Activated CD4-positive, alpha-beta T cell treated with anti-CD3 and anti-CD28 coated beads for 36 hours (primary cell): ENCODE measurements at regions not wholly inside any gene's neighbourhood (a gene's known extent, or its start where the extent isn't known, plus 50 kb on each side); places are given as distances from the start of the nearest gene placed in this dataset.

Experiments used
- ATAC-seq: fragments of 200-7000 bp; cut with Tn5 transposase; one replicate; pipeline ENCODE4 v1.10.0; 2021; ENCODE audit warnings: mild to moderate bottlenecking, moderate library complexity
- CTCF ChIA-PET: fragments of 350-600 bp; sonication (Branson Sonifier 250); formaldehyde crosslinking; loops from one replicate; lab custom pipeline; 2021; ENCODE audit warnings: antibody characterized with exemption; lab: Charles Lee
- POLR2A ChIA-PET: fragments of 350-600 bp; sonication (Branson Sonifier 250); formaldehyde crosslinking; loops from one replicate; lab custom pipeline; 2021; ENCODE audit warnings: antibody characterized with exemption, inconsistent platforms; lab: Charles Lee
- DNase-seq: peaks from one replicate; pipeline ENCODE4 v3.0.0-alpha.2; 2020
- H3K27ac Mint-ChIP-seq: one replicate; pipeline ENCODE4 v1.8.0; 2021; ENCODE audit warnings: mixed read lengths
- H3K27me3 Mint-ChIP-seq: one replicate; pipeline ENCODE4 v1.8.0; 2021; ENCODE audit warnings: mixed read lengths
- H3K36me3 Mint-ChIP-seq: one replicate; pipeline ENCODE4 v1.8.0; 2021; ENCODE audit warnings: low read depth, mixed read lengths
- H3K4me1 Mint-ChIP-seq: one replicate; pipeline ENCODE4 v1.8.0; 2021; ENCODE audit warnings: mixed read lengths
- H3K4me3 Mint-ChIP-seq: one replicate; pipeline ENCODE4 v1.8.0; 2021; ENCODE audit warnings: mild to moderate bottlenecking, moderate library complexity, mixed read lengths
- H3K9me3 Mint-ChIP-seq: one replicate; pipeline ENCODE4 v1.8.0; 2021; ENCODE audit warnings: low read depth, mixed read lengths
- intact Hi-C, 2 experiments: fragments of 100-400 bp; cut with DNase I in 1 of 2; cut with micrococcal nuclease in 1 of 2; formaldehyde crosslinking; loops; one replicate each; pipeline versions ENCODE4 v1.14.2 to v1.15.1; 2022 to 2024; cut with DNase I, micrococcal nuclease

DNA sequence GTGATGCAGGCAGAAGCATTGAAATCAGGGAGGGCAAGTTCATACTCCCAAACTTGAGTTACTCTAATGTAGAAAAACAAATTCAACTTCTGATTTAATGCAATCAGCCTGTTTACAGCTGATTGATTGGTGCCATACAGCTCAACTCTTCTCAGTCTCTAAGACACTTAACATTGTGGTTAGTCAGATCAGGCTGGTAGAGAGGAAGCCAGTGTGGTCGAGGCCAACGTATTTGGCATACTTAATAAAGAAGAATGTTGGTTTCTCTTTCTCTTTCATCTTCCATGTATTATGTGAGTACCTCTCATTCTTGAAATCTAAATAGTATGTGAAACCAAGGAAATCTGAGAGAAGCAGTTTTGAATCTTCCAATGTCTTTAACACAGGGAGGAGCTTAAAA is 255.0 kb upstream of the SLITRK1 start:
- ChIA-PET CTCF (interaction anchor here (0.6 kb wide), 1 partner anchor 159 kb away, joined by 3 read pairs; no protein-coding TSS in a partner anchor), POLR2A (interaction anchor here (0.5 to 0.6 kb wide), 2 partner anchors 98 to 104 kb away, joined by 3 to 5 read pairs; no protein-coding TSS in a partner anchor)
- DNase-seq (peak; percentile 74), ATAC-seq (peak; percentile 99)
- H3K27me3 Mint-ChIP-seq: no peaks in the 10 kb centered on the region
- H3K27ac Mint-ChIP-seq: peak overlapping the region; percentile 1
- H3K9me3 Mint-ChIP-seq: no peaks in the 10 kb centered on the region
- H3K4me1 Mint-ChIP-seq: peaks cover 18% of the 10 kb centered on the region
- intact Hi-C loops: loop anchor here in 1 of 2 experiments (5.0 kb wide), 1 partner anchor 260 kb away; no protein-coding TSS in a partner anchor
- H3K4me3 Mint-ChIP-seq: no peak overlapping the region
- H3K36me3 Mint-ChIP-seq: no peaks in the 10 kb centered on the region

DNA sequence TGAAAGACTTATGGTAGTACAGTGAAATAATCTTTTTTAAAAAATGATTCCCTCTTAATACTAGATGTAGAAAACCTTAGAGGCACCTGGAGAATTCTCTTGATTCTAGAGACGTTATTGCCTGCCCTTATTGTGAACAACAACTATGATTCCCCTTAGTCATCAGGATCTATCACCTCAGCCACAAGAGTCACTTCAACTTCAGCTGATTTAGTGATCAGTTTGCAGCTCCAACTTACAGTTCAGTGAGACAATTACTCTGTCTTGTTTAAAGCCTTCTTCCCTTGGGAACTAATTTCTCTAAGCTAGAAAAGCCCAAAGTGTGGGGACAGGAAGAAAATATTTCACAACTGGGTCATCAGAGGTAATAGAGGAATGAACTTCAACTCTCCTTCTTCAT is 254.3 kb upstream of the SLITRK1 start:
- peak; percentile 54 for ATAC-seq

DNA sequence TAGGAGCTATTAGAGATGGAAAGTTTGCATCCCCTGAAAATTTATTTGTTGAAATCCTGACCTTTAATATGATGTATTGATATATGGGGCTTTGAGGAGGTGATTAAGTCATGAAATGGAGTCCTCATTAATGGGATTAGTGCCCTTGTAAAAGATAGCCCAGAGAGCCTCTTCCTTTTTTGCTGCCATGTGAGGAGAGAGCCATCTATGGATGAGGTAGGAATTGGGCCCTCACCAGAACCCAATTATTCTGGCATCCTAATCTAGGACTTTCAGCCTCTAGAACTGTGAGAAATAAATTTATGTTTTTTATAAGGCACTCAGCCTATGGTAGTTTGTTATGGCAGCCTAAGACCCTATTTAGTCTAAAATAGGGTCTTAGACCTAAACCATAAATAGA is 250.2 kb upstream of the SLITRK1 start:
- H3K4me3 Mint-ChIP-seq: no peak overlapping the region
- ChIA-PET POLR2A (no interaction called here), CTCF (no interaction called here)
- H3K36me3 Mint-ChIP-seq: no peaks in the 10 kb centered on the region
- intact Hi-C loops: no loop called here
- peaks cover 15% of the 10 kb centered on the region for H3K4me1 Mint-ChIP-seq
- ATAC-seq (no peak), DNase-seq (no peak)
- no peak overlapping the region for H3K27ac Mint-ChIP-seq
- H3K9me3 Mint-ChIP-seq: no peaks in the 10 kb centered on the region
- no peaks in the 10 kb centered on the region for H3K27me3 Mint-ChIP-seq

More for the DNA sequence above, 254.3 kb upstream of the SLITRK1 start:
- intact Hi-C loops: loop anchor here in 1 of 2 experiments (5.0 kb wide), 1 partner anchor 259 kb away; no protein-coding TSS in a partner anchor
- H3K27me3 Mint-ChIP-seq: no peaks in the 10 kb centered on the region
- ChIA-PET POLR2A (no interaction called here), CTCF (no interaction called here)
- no peak for DNase-seq
- no peaks in the 10 kb centered on the region for H3K9me3 Mint-ChIP-seq
- H3K4me1 Mint-ChIP-seq: peaks cover 18% of the 10 kb centered on the region
- no peaks in the 10 kb centered on the region for H3K36me3 Mint-ChIP-seq
- no peak overlapping the region for H3K27ac Mint-ChIP-seq
- H3K4me3 Mint-ChIP-seq: no peak overlapping the region

DNA sequence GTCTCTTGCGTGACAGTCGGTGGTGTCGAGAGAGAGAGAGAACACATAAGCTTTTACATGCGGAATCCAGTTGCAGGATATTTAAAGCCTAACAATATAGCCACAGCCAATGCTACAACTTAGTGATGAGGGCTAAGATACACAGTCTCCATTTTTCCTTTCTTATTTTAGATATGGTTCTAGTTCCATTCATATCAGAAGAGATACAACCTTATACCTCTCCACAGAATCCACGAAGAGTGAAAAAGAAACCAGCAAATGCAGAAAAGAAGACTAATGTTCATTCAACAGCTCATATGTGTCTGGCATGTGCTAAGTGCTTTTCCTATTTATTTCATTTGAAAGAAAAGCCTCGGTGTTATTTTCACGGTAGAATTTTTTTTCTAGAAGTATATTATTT is 249.0 kb upstream of the SLITRK1 start:
- H3K4me1 Mint-ChIP-seq: peaks cover 4% of the 10 kb centered on the region
- no peaks in the 10 kb centered on the region for H3K27me3 Mint-ChIP-seq
- intact Hi-C loops: no loop called here
- H3K9me3 Mint-ChIP-seq: no peaks in the 10 kb centered on the region
- ATAC-seq (peak; percentile 39), DNase-seq (no peak)
- POLR2A ChIA-PET: no interaction called here
- no peak overlapping the region for H3K27ac Mint-ChIP-seq
- no peak overlapping the region for H3K4me3 Mint-ChIP-seq
- CTCF ChIA-PET: no interaction called here
- H3K36me3 Mint-ChIP-seq: no peaks in the 10 kb centered on the region

DNA sequence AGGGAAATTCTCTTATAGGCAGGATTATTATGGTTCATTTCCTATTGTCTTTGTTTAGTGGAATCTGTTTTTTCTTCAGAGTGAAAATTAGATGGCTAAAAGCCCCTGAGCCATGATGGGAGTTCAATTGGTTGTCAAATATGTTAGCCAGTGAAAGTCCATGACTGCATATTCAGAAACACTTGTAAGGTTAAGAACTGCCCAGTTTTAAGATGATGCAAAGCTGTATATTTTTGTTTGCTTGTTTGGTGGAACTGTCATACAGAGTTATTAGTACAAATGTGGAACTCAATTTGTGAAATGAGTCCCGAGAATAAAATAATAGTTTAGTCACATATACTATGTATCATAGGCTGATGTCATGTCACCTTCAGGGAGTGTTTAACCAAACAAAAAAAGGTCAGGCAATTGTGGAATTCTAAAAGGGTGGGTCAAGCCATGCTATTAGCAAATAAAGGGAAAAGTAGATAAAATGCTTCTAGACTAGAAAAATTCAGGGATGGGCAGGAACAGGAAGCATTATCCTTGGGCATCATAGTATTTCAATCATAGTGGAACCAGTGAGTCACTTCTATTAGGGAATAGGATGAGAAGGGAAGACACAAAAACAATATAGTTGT is 248.3 kb upstream of the SLITRK1 start:
- Mint-ChIP-seq H3K4me1 (no peaks in the 10 kb centered on the region), H3K4me3 (no peak overlapping the region), H3K27ac (no peak overlapping the region), H3K36me3 (no peaks in the 10 kb centered on the region), H3K9me3 (no peaks in the 10 kb centered on the region), H3K27me3 (no peaks in the 10 kb centered on the region)
- ChIA-PET CTCF (no interaction called here), POLR2A (no interaction called here)
- DNase-seq (no peak), ATAC-seq (no peak)
- intact Hi-C loops: no loop called here

DNA sequence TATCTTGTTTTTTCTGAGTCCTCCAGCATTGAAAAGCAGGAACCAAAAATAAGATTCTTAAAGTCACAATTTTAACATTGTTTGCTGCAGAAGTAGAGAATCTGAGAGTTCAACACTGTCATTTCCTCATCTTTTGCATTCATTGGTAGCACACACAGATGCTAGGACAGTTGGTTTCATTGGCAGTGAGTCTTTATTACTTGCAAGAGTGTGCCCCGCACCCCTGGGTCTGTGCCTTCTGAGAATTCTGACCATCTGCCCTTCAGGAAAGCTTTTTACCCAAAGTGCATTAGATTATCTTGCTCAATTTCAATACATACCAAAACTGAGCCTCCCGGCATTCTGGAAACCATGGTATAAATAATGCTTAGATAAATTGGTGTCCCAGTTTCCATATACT is 247.7 kb upstream of the SLITRK1 start:
- DNase-seq (no peak), ATAC-seq (no peak)
- H3K9me3 Mint-ChIP-seq: no peaks in the 10 kb centered on the region
- no peaks in the 10 kb centered on the region for H3K4me1 Mint-ChIP-seq
- intact Hi-C loops: no loop called here
- CTCF ChIA-PET: interaction anchor here (1.2 kb wide), 1 partner anchor 10 kb away, joined by 3 read pairs; no protein-coding TSS in a partner anchor
- no peak overlapping the region for H3K27ac Mint-ChIP-seq
- H3K27me3 Mint-ChIP-seq: no peaks in the 10 kb centered on the region
- no peaks in the 10 kb centered on the region for H3K36me3 Mint-ChIP-seq
- POLR2A ChIA-PET: no interaction called here
- no peak overlapping the region for H3K4me3 Mint-ChIP-seq

- Mint-ChIP-seq H3K4me1 (no peaks in the 10 kb centered on the region), H3K27ac (no peak overlapping the region), H3K36me3 (no peaks in the 10 kb centered on the region), H3K9me3 (no peaks in the 10 kb centered on the region), H3K27me3 (no peaks in the 10 kb centered on the region), H3K4me3 (no peak overlapping the region)
- ChIA-PET CTCF (no interaction called here), POLR2A (no interaction called here)
- intact Hi-C loops: no loop called here
- DNase-seq (no peak), ATAC-seq (no peak)
These were observed 245.4 kb upstream of the SLITRK1 start for GRCh38 chr13:84127597-84128128.

GRCh38 chr13:84126671-84127171 is 244.4 kb upstream of the SLITRK1 start:
- no peak overlapping the region for H3K4me3 Mint-ChIP-seq
- no peak overlapping the region for H3K27ac Mint-ChIP-seq
- CTCF ChIA-PET: no interaction called here
- POLR2A ChIA-PET: no interaction called here
- DNase-seq: peak; percentile 12
- H3K4me1 Mint-ChIP-seq: no peaks in the 10 kb centered on the region
- intact Hi-C loops: no loop called here
- no peaks in the 10 kb centered on the region for H3K9me3 Mint-ChIP-seq
- ATAC-seq: peak; percentile 60
- no peaks in the 10 kb centered on the region for H3K27me3 Mint-ChIP-seq
- no peaks in the 10 kb centered on the region for H3K36me3 Mint-ChIP-seq

GRCh38 chr13:84121456-84121855 is 239.2 kb upstream of the SLITRK1 start:
- Mint-ChIP-seq H3K9me3 (no peaks in the 10 kb centered on the region), H3K4me3 (no peak overlapping the region), H3K27me3 (no peaks in the 10 kb centered on the region), H3K36me3 (no peaks in the 10 kb centered on the region), H3K27ac (no peak overlapping the region), H3K4me1 (no peaks in the 10 kb centered on the region)
- intact Hi-C loops: no loop called here
- ChIA-PET CTCF (no interaction called here), POLR2A (no interaction called here)
- no peak for DNase-seq
- ATAC-seq: no peak

DNA sequence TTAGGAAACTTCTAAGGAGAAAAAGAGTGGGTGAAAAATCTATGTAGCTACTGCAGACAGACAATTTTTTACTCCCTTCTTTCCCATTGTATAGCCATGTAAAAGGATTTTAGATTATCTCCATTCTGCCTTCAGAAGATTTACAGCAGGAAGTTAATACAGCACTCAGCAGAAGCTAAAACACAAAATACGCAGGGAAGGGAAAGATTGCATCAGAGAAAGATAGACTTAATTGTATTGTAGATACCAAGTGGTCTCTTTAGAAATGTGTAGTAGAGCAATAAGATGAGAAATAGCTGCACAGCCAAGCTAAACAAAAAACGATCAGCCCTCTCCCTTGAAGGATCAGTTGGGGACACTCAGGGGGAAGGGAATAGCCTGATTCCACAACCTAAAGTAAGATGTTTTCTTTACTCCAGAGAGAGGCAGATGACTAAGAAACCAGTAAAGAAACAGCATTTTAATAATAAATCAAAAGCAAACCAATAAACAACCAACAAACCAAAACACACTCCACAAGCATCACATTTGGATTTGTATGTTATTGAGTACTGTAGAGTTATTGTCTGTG is 236.7 kb upstream of the SLITRK1 start:
- no peak overlapping the region for H3K27ac Mint-ChIP-seq
- intact Hi-C loops: no loop called here
- H3K4me3 Mint-ChIP-seq: no peak overlapping the region
- no peaks in the 10 kb centered on the region for H3K27me3 Mint-ChIP-seq
- H3K4me1 Mint-ChIP-seq: no peaks in the 10 kb centered on the region
- CTCF ChIA-PET: no interaction called here
- no peaks in the 10 kb centered on the region for H3K9me3 Mint-ChIP-seq
- POLR2A ChIA-PET: no interaction called here
- no peaks in the 10 kb centered on the region for H3K36me3 Mint-ChIP-seq
- DNase-seq (no peak), ATAC-seq (no peak)

DNA sequence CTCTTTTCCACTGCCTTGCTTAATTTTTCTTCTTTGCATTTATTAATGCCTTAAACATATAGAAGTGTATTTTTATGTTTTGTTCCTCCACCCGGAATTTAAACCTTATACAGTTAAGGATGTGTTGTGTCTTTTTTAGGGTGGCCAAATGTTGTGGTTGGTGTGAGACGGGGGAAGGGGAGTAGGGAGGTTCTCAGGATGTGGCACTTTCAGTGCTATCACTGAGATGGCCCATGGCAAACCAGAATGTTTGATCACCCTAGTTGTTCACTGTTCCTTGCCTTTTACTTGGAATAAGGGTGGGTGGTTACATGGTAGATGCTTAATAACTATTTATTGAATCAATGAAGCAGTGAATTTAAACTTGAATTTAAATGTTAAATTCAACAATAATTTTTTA is 216.0 kb upstream of the SLITRK1 start:
- H3K4me1 Mint-ChIP-seq: no peaks in the 10 kb centered on the region
- ChIA-PET POLR2A (no interaction called here), CTCF (no interaction called here)
- H3K4me3 Mint-ChIP-seq: no peak overlapping the region
- intact Hi-C loops: no loop called here
- ATAC-seq (no peak), DNase-seq (no peak)
- no peaks in the 10 kb centered on the region for H3K36me3 Mint-ChIP-seq
- H3K9me3 Mint-ChIP-seq: no peaks in the 10 kb centered on the region
- no peak overlapping the region for H3K27ac Mint-ChIP-seq
- no peaks in the 10 kb centered on the region for H3K27me3 Mint-ChIP-seq

GRCh38 chr13:84097148-84097547 is 214.9 kb upstream of the SLITRK1 start:
- no peaks in the 10 kb centered on the region for H3K27me3 Mint-ChIP-seq
- ATAC-seq: no peak
- no peaks in the 10 kb centered on the region for H3K36me3 Mint-ChIP-seq
- H3K4me3 Mint-ChIP-seq: no peak overlapping the region
- no peak overlapping the region for H3K27ac Mint-ChIP-seq
- CTCF ChIA-PET: no interaction called here
- no peaks in the 10 kb centered on the region for H3K9me3 Mint-ChIP-seq
- intact Hi-C loops: no loop called here
- POLR2A ChIA-PET: no interaction called here
- DNase-seq: no peak
- no peaks in the 10 kb centered on the region for H3K4me1 Mint-ChIP-seq
